NB4 (cell line): ENCODE measurements at regions not wholly inside any gene's neighbourhood (a gene's known extent, or its start where the extent isn't known, plus 50 kb on each side); places are given as distances from the start of the nearest gene placed in this dataset.
"Not testable (repeated sequence)": the region's sequence is repeated elsewhere in the genome, so short reads cannot be mapped to it uniquely, and the experiment has no call there.

ENCODE experiments used
- DNase-seq: peaks from one replicate; pipeline ENCODE4 v3.0.0; 2010; ENCODE audit warnings: low read depth
- H3K4me3 ChIP-seq: one replicate; pipeline ENCODE4 v1.5.1; 2011; ENCODE audit warnings: mild to moderate bottlenecking, low read depth, low read length, moderate library complexity
- MAX ChIP-seq: IDR thresholded peaks from 2 replicates; pipeline ENCODE4 v1.6.1; 2011; ENCODE audit warnings: low read depth, low read length
- MYC ChIP-seq: IDR thresholded peaks from 2 replicates; pipeline ENCODE4 v1.6.1; 2011; ENCODE audit warnings: low read depth, low read length
- POLR2A ChIP-seq: IDR thresholded peaks from 2 replicates; pipeline ENCODE4 v1.6.1; 2011; ENCODE audit warnings: mild to moderate bottlenecking; ENCODE audit not compliant: insufficient read length; ENCODE audit errors: extremely low read depth
- TF ChIP-seq, protein P1 (sequence below): IDR thresholded peaks from one replicate; pipeline ENCODE4 v1.5.1; 2012; ENCODE audit warnings: low read depth, low read length

DNA sequence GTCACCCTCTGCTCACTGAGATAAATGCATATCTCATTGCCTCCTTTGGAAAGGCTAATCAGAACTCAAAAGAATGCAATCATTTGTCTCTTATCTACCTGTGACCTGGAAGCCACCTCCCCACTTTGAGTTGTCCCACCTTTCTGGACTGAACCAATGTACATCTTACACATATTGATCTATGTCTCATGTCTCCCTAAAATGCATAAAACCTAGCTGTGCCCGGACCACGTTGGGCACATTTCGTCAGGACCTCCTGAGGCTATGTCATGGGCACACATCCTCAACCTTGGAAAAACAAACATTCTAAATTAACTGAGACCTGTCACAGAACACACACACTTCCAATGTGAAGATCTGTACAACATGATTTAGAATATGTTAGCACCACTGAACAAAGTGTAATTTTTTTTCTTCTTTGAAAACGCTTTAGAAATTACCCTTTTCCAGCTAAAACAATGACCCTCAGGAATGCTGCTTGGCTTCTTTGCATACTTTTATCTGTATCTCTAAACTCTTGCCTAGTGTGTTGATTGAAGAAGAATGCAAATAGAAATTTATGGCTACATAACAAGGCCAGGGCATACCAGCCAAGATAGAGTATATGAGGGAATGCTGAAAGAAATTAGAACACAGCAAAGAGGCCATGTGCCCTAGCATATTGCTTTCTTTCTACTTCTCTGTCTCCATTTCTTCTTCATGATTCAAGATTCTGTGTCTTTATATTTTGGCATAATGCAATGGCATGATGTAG lies 84.6 kb upstream of the DST start:
- no peak for DNase-seq
- no peak overlapping the region for H3K4me3 ChIP-seq
- TF ChIP-seq, protein P1, sequence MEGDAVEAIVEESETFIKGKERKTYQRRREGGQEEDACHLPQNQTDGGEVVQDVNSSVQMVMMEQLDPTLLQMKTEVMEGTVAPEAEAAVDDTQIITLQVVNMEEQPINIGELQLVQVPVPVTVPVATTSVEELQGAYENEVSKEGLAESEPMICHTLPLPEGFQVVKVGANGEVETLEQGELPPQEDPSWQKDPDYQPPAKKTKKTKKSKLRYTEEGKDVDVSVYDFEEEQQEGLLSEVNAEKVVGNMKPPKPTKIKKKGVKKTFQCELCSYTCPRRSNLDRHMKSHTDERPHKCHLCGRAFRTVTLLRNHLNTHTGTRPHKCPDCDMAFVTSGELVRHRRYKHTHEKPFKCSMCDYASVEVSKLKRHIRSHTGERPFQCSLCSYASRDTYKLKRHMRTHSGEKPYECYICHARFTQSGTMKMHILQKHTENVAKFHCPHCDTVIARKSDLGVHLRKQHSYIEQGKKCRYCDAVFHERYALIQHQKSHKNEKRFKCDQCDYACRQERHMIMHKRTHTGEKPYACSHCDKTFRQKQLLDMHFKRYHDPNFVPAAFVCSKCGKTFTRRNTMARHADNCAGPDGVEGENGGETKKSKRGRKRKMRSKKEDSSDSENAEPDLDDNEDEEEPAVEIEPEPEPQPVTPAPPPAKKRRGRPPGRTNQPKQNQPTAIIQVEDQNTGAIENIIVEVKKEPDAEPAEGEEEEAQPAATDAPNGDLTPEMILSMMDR, result no peak
- TF ChIP-seq POLR2A (no peak), MYC (no peak), MAX (no peak)

DNA sequence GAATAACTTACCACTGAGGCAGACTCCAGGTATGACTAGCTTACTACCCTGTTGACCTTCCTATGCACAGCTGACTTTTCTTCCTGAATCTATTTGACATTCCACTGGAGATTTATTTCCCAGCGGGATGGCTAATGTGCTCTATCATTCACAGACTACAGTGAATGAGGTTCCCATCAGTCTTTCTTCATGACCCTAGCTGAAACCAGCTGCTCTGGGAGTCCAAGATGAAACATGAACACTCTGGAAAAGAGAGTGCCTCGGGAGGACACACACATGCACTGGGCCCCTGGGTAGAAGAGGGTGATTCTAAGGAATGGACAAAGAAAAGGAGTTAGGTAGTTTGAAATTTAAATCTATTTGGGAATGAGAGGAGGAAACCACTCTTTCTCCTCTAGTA lies 82.6 kb upstream of the DST start:
- TF ChIP-seq MAX (no peak), POLR2A (no peak), MYC (no peak)
- TF ChIP-seq, protein P1, result no peak
- DNase-seq, result no peak
- no peak overlapping the region for H3K4me3 ChIP-seq

GRCh38 chr6:56724455-56724854 lies 81.8 kb upstream of the DST start:
- no peak overlapping the region for H3K4me3 ChIP-seq
- no peak for DNase-seq
- TF ChIP-seq POLR2A (no peak), MAX (no peak), MYC (no peak)
- TF ChIP-seq, protein P1, result no peak

DNA sequence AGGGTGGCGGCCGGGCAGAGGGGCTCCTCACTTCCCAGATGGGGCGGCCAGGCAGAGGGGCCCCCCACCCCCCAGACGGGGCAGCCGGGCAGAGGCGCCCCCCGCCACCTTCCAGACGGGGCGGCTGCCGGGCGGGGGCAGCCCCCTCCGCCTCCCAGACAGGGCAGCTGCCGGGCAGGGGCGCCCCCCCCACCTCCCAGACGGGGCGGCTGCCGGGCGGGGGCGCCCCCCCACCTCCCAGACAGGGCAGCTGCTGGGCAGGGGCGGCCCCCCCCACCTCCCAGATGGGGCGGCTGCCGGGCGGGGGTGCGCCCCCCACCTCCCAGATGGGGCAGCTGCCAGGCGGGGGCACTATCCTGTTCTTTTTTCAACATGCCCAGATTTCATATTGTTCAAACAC lies 78.2 kb upstream of the DST start:
- no peak for DNase-seq
- TF ChIP-seq MAX (no peak), MYC (no peak), POLR2A (no peak)
- TF ChIP-seq, protein P1, result no peak
- no peak overlapping the region for H3K4me3 ChIP-seq

DNA sequence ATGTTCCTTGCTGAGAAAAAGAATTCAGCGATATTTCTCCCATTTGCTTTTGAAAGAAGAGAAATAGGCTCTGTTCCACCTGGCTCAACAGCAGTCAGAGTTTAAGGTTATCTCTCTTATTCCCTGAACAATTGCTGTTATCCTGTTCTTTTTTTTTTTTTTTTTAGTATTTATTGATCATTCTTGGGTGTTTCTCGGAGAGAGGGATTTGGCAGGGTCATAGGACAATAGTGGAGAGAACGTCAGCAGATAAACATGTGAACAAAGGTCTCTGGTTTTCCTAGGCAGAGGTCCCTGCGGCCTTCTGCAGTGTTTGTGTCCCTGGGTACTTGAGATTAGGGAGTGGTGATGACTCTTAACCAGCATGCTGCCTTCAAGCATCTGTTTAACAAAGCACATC lies 77.5 kb upstream of the DST start:
- not testable (repeated sequence) for H3K4me3 ChIP-seq, DNase-seq

GRCh38 chr6:56719315-56720058 lies 76.8 kb upstream of the DST start:
- not testable (repeated sequence) for H3K4me3 ChIP-seq, DNase-seq

DNA sequence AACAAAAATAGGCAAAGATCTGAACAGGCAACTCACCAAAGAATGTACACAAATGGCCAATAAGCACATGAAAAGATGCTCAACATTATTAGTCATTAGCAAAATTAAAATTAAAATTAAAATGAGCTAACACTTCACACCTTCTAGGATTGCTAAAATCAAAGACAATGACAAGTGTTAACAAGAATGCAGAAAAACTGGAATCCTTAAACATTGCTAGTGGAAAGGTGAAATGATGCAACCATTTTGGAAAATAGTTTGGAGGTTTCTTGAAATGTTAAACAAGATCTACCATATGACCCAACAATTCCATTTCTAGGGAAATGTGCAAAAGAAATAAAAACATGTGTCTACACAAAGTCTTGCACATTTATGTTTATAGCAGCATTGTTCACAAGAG lies 75.5 kb upstream of the DST start:
- no peak overlapping the region for H3K4me3 ChIP-seq
- no peak for TF ChIP-seq MAX
- TF ChIP-seq, protein P1, result no peak
- TF ChIP-seq POLR2A, result no peak
- no peak for TF ChIP-seq MYC
- DNase-seq, result no peak
